ENCODE measurements at regions not wholly inside any gene's neighbourhood (a gene's known extent, or its start where the extent isn't known, plus 50 kb on each side); places are given as distances from the start of the nearest gene placed in this dataset.

DNA sequence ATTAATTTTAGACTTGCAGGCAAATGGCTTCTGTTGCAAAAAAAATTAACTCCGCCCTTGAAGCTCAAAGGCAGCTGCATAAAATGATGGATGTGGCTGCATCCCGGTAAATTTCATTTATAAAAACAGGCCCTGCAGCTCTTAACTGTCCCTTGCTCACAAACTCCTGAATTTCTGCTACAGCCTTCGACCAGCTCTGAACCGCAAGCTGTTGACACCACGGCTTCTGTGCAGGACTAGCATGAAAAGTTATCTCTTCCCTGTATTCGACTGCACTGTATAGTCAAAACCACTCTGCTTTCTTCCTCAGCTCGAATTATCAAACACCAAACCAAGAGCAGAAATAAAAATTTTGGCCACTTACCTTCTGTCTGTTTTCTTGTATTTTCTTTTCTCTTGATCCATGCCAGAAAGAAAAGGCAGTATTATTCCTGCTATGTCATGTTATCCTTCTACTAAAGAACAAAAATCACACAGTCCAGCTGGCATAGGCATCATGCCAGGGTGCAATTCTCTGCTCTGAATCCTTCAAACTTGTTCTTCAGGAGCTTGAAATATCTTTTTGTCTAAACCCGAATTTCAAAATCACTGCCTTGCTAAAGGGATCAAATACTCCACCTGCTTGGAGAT lies 195.5 kb upstream of the NCAM2 start:
- TF ChIP-seq, protein P1, sequence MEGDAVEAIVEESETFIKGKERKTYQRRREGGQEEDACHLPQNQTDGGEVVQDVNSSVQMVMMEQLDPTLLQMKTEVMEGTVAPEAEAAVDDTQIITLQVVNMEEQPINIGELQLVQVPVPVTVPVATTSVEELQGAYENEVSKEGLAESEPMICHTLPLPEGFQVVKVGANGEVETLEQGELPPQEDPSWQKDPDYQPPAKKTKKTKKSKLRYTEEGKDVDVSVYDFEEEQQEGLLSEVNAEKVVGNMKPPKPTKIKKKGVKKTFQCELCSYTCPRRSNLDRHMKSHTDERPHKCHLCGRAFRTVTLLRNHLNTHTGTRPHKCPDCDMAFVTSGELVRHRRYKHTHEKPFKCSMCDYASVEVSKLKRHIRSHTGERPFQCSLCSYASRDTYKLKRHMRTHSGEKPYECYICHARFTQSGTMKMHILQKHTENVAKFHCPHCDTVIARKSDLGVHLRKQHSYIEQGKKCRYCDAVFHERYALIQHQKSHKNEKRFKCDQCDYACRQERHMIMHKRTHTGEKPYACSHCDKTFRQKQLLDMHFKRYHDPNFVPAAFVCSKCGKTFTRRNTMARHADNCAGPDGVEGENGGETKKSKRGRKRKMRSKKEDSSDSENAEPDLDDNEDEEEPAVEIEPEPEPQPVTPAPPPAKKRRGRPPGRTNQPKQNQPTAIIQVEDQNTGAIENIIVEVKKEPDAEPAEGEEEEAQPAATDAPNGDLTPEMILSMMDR (IDR thresholded peaks at IDR 0.05): no peak
- Histone ChIP-seq H3K9me3 (no peaks in the 10 kb centered on the region), H3K36me3 (no peaks in the 10 kb centered on the region), H3K4me1 (no peaks in the 10 kb centered on the region), H3K4me3 (no peak overlapping the region), H3K27me3 (no peaks in the 10 kb centered on the region), H3K27ac (no peak overlapping the region)
- intact Hi-C loops (cut with DNase I): no loop called here
- DNase-seq (ENCODE audit: low spot score in 2 of 2): no peak

DNA sequence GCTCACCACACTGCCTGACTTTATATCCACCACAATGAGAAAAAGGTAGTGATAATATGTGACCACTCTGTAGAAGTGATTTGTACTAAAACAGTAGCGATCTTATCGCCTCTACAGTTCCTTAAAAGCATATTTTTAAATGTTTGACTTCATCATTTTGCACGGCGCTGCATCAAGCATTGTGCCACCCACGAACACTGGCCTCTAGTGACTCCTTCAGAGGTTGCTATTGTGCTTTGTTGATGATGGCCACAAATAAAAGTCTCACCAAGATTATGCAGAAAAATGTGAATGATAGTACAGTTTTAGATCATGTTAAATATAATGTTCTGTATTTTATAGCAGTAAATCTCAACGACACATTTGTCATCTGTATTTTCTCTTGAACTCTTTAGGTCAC lies 186.5 kb upstream of the NCAM2 start:
- TF ChIP-seq, protein P1 (IDR thresholded peaks at IDR 0.05): no peak
- DNase-seq (ENCODE audit: low spot score in 2 of 2): no peak
- H3K4me1 ChIP-seq: no peaks in the 10 kb centered on the region
- H3K9me3 ChIP-seq: no peaks in the 10 kb centered on the region
- H3K4me3 ChIP-seq: no peak overlapping the region
- intact Hi-C loops (cut with DNase I): no loop called here
- H3K27ac ChIP-seq: no peak overlapping the region
- no peaks in the 10 kb centered on the region for H3K27me3 ChIP-seq
- H3K36me3 ChIP-seq: no peaks in the 10 kb centered on the region

DNA sequence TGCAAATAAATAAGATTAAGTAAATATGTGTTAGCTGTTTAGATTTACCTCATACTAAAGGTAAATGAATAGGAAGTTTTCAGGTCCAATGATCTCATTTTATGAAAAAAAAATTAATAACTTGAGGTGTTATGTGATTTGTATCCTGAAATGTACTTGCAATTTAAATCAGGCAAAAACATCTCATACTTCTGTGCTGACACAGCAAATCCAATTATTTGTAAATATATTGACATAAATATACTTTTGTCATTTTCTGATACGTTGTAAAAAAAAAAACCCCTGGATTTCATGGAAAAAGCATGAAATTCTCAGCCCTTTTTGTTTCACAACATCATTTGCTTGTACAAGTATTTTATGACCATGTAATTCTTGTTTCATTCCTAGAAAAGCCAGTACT lies 184.1 kb upstream of the NCAM2 start:
- H3K36me3 ChIP-seq: no peaks in the 10 kb centered on the region
- intact Hi-C loops (cut with DNase I): no loop called here
- no peak for DNase-seq (ENCODE audit: low spot score in 2 of 2)
- TF ChIP-seq, protein P1 (IDR thresholded peaks at IDR 0.05): no peak
- no peaks in the 10 kb centered on the region for H3K9me3 ChIP-seq
- H3K4me3 ChIP-seq: no peak overlapping the region
- no peaks in the 10 kb centered on the region for H3K27me3 ChIP-seq
- H3K27ac ChIP-seq: no peak overlapping the region
- no peaks in the 10 kb centered on the region for H3K4me1 ChIP-seq

DNA sequence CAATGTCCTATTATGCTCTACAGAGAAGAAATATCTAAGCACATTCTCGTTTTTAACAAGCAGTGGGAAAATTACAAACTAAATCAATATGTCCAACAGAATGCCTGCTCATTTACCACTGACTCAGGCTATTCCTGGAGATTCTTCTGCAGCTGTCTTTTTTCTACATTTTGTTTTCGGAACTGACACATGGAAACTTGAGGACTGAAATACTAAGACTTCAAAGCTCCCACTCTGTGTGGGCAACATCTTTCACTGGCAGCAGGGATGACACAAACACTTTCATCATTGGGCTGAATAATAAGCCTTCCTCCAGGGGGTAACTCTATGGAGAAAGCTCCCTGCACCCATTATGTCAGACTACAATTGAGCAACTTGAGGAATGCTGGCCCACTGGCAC lies 175.5 kb upstream of the NCAM2 start:
- no peak overlapping the region for H3K4me3 ChIP-seq
- H3K27me3 ChIP-seq: no peaks in the 10 kb centered on the region
- no peaks in the 10 kb centered on the region for H3K36me3 ChIP-seq
- no peak overlapping the region for H3K27ac ChIP-seq
- no peak for DNase-seq (ENCODE audit: low spot score in 2 of 2)
- H3K9me3 ChIP-seq: no peaks in the 10 kb centered on the region
- TF ChIP-seq, protein P1 (IDR thresholded peaks at IDR 0.05): no peak
- intact Hi-C loops (cut with DNase I): no loop called here
- H3K4me1 ChIP-seq: no peaks in the 10 kb centered on the region

DNA sequence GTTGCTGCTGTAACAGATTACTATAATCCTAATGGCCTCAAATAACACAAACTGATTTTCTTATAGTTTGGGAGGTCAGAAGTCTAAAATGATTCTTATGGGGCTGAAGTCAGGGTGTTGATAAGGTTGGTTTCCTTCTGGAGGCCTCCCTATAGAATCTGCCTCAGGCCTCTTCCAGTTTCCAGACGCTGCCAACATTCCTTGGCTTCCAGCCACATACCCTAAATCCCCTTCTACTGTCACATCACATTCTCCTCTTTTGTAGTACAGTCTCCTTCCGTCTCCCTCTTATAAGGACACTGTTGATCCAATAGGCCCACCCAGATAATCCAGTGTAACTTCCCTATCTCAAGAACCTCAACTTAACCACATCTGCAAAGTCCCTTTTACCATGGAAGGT lies 145.3 kb upstream of the NCAM2 start:
- Histone ChIP-seq H3K27me3 (no peaks in the 10 kb centered on the region), H3K4me1 (no peaks in the 10 kb centered on the region), H3K9me3 (no peaks in the 10 kb centered on the region), H3K36me3 (no peaks in the 10 kb centered on the region), H3K4me3 (no peak overlapping the region), H3K27ac (no peak overlapping the region)
- DNase-seq (ENCODE audit: low spot score in 2 of 2): no peak
- TF ChIP-seq, protein P1 (IDR thresholded peaks at IDR 0.05): no peak
- intact Hi-C loops (cut with DNase I): no loop called here

DNA sequence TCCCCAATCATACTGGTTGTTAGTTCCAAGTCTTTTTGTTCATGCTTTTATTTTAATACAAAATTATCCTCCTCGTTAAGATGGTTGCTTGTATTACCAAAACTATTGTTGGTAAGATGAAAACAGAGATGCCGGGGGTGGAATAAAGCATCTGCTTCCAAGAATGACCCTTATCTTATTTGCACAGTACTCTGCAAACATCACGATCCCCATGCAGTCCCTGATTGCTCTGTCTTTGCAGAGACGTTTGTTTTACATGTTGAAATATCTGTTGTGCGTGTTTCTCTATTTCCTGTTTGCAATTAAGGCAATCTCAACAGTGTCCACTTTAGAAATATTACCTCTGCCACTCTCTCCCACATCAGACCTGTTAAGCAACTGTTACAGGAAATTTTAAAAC lies 141.3 kb upstream of the NCAM2 start:
- intact Hi-C loops (cut with DNase I): no loop called here
- Histone ChIP-seq H3K27ac (no peak overlapping the region), H3K27me3 (no peaks in the 10 kb centered on the region), H3K9me3 (no peaks in the 10 kb centered on the region), H3K4me3 (no peak overlapping the region), H3K36me3 (no peaks in the 10 kb centered on the region), H3K4me1 (no peaks in the 10 kb centered on the region)
- TF ChIP-seq, protein P1 (IDR thresholded peaks at IDR 0.05): no peak
- DNase-seq (ENCODE audit: low spot score in 2 of 2): no peak
